ENCODE measurements at regions not wholly inside any gene's neighbourhood (a gene's known extent, or its start where the extent isn't known, plus 50 kb on each side); places are given as distances from the start of the nearest gene placed in this dataset.

DNA sequence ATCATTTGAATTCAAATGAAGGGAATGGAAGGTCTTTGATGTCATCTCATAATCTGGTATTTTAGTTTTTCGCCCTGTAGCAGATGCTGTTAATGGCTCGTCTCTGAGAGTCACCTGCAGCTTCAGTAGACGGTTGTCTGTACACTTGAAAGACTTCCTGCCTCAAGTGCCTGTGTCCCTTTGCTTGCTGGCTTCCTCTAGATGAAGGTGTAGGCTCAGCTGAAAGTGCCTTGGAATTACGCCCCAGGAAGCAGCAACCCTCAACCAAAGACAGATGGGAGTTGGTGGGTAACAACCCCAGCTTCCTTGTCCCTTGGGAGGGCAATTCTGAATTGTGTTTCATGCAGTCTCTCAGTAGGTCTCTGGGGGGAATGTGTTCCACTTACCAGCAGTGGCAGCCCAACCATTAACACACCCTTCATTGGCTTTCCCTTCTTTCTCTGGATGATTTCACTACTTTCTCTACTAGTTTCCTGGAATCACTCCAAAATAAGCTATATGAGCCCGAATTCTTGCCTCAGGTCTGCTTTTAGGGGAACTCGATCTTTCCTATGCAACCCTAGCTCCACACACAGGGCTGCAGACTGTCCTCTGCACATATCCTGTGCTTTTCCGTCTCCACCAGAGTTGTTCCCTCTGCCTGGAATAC lies 395.6 kb downstream of the DMAC1 start:
- DNase-seq (ENCODE audit: low read depth in 2 of 3, low spot score in 2 of 3): no peak

DNA sequence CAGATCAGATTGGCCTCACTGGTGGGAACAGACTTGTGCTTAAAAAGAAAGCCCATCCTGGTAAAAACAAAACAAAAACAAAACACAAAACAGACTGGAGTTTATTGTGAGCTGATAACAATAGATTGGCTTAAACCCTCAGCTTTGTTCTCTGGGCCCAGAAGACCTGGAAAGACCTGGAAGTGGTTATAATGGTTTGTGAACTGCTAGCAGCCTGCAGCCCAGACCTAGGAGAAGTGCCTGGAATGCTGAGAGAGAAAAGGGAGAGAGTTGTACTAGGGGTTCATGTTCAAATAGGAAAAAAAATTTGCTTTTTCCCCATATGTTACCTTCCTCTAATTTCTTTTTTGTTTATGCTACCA lies 396.6 kb downstream of the DMAC1 start:
- no peak for DNase-seq (ENCODE audit: low read depth in 2 of 3, low spot score in 2 of 3)

DNA sequence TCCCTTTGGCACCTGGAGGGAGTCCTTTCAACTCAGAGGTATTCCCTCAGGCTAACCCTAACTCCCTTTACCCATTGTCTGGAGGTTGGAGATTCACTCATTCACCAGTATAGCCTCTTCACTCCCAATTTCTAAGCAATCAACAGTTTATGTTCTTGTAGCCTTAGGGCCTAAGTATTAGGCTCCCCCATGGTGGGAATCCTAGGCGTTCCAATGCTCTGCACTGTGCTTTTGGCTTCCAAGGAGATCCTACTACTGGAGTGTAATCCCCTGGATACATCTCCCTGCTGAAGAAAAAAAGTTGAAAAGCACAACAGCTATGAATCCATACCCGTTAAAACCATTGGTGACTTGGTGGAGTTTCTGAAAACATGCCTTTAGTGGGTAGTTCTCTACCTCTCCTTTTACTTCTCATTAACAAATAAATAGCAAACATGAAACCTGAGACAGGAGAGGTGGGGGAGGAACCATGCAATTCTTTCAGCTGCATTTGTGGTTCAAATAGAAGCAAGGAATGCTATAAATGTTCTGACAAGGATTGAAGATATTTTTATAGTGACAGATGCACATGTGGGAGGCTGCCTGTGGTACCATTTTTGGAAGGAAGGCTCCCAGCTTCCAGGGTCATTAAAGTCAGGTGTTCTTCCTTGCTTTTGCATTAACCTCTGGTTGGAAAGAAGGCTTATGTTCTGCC lies 397.1 kb downstream of the DMAC1 start:
- no peak for DNase-seq (ENCODE audit: low read depth in 2 of 3, low spot score in 2 of 3)

DNA sequence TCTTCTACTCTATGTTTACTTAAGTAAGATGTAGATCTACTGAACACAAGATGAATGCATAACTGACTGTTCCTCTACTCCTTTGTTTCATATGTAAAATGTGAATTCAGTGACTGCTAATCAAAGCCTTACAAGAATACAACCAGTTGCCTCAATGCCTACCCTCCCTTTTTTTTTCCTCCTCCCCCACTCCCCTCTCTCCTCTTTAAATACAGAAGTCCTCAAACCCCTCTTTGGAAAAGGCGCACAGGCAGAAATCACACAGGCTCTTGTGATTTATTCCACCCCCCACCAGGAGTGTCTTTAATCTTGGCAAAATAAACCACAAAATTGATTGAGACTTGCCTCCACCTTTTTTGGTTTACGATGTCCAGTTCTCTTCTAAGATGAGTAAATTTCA lies 398.5 kb downstream of the DMAC1 start:
- no peak for DNase-seq (ENCODE audit: low read depth in 2 of 3, low spot score in 2 of 3)

DNA sequence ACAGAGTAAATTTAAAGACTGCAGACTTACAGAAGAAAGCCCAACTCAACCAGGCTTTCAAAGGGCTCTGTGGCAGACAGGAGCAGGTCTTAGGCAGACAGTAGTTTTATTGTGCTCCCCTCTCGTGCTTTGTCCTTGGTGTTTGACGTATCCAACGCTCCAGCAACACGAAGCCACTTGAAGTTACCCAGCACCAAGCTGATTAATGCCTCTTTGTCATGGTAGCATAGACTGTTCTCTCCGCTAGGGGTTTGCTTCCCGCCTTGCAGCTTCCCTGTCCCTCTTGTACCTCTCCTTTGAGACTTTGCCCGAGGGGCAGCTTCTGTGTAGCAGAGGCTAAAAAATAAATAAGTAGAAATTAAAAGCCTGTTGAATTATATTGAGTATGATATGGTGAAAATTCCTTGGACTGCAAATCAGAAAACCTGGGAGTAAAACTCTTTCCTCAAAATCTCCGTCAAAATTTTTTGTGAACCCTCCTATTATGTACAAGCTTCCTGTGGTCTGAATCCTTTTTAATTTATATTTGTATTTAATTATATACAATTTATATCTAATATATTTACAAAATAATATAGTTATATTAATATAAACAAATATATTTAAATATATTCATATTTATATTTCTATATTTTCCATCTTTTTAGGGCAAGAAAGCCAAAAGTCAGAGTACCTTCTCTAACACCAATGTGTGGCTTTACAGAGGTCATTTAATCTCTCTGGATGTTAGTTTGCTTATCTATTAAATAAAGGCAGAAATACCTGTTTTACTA lies 405.4 kb downstream of the DMAC1 start:
- DNase-seq (ENCODE audit: low read depth in 2 of 3, low spot score in 2 of 3): no peak

- DNase-seq (ENCODE audit: low read depth in 2 of 3, low spot score in 2 of 3): no peak
Observed at GRCh38 chr9:7392148-7392547, 407.4 kb downstream of the DMAC1 start.

GRCh38 chr9:7388755-7389154 lies 410.8 kb downstream of the DMAC1 start:
- DNase-seq (ENCODE audit: low read depth in 2 of 3, low spot score in 2 of 3): no peak

DNA sequence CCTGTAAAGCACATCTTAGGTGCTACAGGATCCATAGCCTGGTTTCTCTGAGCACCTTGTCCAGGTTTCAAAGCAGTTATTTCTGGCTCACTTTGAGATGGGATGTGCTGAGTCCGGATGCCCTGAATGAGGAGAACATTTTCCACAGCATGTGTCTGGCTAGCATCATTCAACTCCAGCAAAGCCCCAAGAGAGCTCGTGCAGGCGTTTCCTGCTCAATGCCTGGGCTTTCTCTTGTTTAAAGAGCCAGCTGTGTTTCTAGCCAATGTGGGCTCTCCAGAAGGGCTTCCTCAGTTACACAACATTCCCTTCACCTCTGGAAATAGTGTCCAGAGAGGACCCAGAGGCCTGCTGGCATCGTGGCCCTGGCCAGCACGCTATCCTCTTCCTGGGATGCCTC lies 411.7 kb downstream of the DMAC1 start:
- DNase-seq (ENCODE audit: low read depth in 2 of 3, low spot score in 2 of 3): no peak

DNA sequence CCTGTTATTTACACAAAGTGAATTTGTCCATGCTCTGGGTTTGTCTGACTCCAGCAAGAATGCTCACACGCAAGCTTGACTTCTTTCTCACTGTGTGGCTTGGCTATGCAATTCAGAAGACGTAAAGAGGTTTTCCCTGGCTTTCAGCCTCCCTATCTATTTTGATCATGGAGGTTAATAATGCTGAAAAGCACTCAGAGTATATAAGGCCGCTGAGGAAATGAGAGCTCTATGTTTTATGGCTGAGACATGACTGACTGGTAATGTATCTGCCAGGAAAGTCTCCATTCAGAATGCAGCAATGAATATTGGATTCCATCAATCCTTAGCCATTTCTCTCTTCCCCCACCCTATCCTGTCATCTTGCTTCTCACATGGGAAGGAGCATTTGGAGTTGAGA lies 417.3 kb downstream of the DMAC1 start:
- DNase-seq (ENCODE audit: low read depth in 2 of 3, low spot score in 2 of 3): no peak

- DNase-seq (ENCODE audit: low read depth in 2 of 3, low spot score in 2 of 3): no peak
Observed at GRCh38 chr9:7377489-7377888, 422.1 kb downstream of the DMAC1 start.

DNA sequence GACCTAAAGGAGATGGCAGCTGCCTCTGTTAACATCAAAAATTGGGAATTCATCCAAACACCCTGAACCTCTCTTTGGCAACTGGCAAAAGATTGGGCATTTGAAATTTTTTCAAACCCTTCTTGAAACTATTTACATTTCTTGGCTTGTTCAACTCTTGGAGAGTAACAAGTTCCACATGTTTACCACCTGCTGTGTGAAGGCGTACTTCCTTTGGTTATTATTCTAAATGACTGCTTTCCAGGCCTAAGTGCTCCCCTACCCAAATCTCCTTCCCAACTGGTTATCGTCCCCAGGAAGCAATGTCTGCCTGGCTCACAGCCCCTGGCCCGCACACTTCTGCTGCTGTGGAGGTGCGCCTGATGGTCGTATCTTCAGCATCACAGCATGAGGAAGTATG lies 422.7 kb downstream of the DMAC1 start:
- no peak for DNase-seq (ENCODE audit: low read depth in 2 of 3, low spot score in 2 of 3)

GRCh38 chr9:7376213-7376612 lies 423.4 kb downstream of the DMAC1 start:
- DNase-seq (ENCODE audit: low read depth in 2 of 3, low spot score in 2 of 3): no peak

DNA sequence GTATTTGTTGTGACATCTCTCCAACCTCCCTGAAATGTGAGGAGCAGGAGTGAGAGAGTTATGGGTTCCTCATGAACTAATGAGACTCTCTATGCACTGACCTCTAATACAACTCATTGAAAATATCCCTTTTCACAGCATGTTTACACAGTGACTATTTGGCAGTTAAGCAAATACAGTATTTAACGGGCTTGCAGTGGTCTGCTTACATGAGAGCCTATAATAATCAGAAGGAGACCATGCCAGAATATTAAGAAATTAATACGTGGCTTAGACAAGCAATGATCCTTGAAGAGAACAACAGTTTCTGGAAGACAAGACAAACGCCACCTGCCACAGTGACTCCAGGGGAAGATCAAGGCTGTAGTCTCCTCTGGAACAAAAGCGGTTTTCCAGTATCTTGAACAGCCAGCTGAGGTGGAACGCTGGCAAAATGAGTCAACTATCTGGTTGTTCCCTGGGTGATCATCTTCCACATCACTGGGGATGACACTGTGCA lies 424.5 kb downstream of the DMAC1 start:
- DNase-seq (ENCODE audit: low read depth in 2 of 3, low spot score in 2 of 3): no peak

GRCh38 chr9:7370988-7371387 lies 428.6 kb downstream of the DMAC1 start:
- DNase-seq (ENCODE audit: low read depth in 2 of 3, low spot score in 2 of 3): no peak

DNA sequence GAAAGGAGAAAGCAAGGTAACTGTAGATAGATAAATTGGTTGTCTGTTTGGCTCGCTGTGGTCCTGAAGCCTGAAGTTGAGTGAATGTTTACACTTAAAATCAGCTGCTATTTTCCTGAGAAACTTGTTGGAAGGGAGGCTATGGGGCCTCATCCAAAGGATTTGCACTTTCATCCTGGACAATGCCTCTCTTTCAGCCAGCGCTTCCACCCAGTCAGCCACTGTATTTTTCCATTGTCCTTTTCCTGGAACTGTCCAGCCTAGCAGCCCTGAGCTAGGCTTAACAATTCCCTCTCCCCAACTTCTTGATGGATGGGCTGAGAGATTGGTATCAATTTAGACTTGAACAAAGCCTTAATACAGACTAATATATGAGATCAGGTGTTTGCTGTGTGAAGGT lies 429.2 kb downstream of the DMAC1 start:
- DNase-seq (ENCODE audit: low read depth in 2 of 3, low spot score in 2 of 3): no peak

DNA sequence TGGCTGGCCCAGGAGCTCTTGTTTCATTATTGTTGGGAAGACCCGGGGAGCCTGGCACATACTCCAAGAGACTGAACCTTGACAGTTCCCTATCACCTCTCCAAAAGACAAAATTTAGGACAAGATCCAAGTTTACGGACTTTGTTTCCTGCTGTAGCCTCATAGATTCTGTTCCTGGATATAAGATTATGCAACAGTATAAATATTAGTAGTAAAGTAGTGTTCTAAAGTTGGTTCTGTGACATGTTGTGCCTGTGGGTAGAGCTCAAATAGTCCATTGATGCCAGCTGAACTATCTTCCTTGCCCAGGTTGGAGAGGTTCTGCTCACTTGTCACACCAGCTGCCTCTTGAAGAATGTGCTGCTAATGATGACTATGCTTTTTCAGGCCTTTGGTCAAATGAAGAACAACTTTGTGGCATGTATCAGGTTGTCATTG lies 430.2 kb downstream of the DMAC1 start:
- no peak for DNase-seq (ENCODE audit: low read depth in 2 of 3, low spot score in 2 of 3)

- no peak for DNase-seq (ENCODE audit: low read depth in 2 of 3, low spot score in 2 of 3)
Observed at GRCh38 chr9:7368410-7369292, 430.9 kb downstream of the DMAC1 start.

DNA sequence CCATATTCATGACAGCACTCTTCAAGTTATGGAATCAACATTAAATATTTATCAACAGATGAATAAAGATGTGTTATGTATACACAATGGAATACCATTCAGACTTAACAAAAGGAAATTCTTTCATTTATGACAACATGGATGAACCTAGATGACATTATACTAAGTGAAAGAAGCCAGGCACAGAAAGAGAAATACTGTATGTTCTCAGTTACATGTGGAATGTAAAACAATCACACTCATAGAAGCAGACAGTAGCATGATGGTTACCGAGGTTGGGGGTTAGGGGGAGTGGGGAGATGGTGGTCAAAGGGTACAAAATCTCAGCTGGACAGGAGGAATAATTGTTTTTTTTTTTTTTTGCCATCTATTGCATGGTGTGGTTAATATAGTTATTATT lies 431.9 kb downstream of the DMAC1 start:
- no peak for DNase-seq (ENCODE audit: low read depth in 2 of 3, low spot score in 2 of 3)

- DNase-seq (ENCODE audit: low read depth in 2 of 3, low spot score in 2 of 3): no peak
Observed at GRCh38 chr9:7366121-7366520, 433.5 kb downstream of the DMAC1 start.

- DNase-seq (ENCODE audit: low read depth in 2 of 3, low spot score in 2 of 3): no peak
Observed at GRCh38 chr9:7363777-7364477, 435.7 kb downstream of the DMAC1 start.

DNA sequence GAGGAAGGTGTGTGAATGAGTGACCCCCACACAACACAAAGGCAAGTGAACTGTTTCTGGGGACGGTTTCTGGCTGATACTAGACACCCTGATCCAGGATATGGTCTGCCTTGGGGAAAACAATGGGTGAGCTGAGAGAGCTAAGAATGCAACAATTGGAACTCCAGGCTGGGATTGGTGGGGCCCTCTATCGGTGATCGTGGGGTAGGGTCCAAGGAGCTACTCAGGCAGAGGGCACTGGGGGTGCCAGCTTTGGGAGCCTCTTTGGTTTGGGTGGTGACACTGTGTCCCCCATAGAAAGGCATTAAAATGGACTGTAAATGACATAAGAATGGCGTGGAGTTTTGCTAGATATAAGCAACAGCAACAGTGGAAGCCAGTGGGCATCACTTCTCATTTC lies 439.1 kb downstream of the DMAC1 start:
- no peak for DNase-seq (ENCODE audit: low read depth in 2 of 3, low spot score in 2 of 3)

Data from activated CD8-positive, alpha-beta memory T cell treated with anti-CD3 and anti-CD28 coated beads for 48 hours (primary cell).